Endothelial cell of umbilical vein (primary cell): ENCODE measurements at regions not wholly inside any gene's neighbourhood (a gene's known extent, or its start where the extent isn't known, plus 50 kb on each side); places are given as distances from the start of the nearest gene placed in this dataset.

Experiments used
- BruUV-seq: library from RNA; stranded (reverse); fragments of 400-500 nt; replicated peaks from 2 replicates; lab custom pipeline; 2021; lab: Mats Ljungman, UMichigan
- CTCF ChIA-PET: fragments of 300-600, 350-600 bp; sonication (Branson Sonifier 250); formaldehyde crosslinking; loops from one replicate; lab custom pipeline; 2021; ENCODE audit warnings: antibody characterized with exemption, inconsistent platforms; lab: Charles Lee
- POLR2A ChIA-PET: fragments of 300-600, 350-600 bp; sonication (Branson Sonifier 250); formaldehyde crosslinking; loops from one replicate; lab custom pipeline; 2021; ENCODE audit warnings: antibody characterized with exemption, inconsistent platforms; lab: Charles Lee
- DNase-seq: peaks from one replicate; pipeline ENCODE4 v3.0.0-alpha.2; 2011; ENCODE audit warnings: low read depth, low spot score
- FAIRE-seq: peaks from 2 replicates; lab custom pipeline; 2011; peaks lifted over from hg19 to GRCh38; lab: Jason Lieb, UNC
- H2AFZ ChIP-seq: 2 replicates; pipeline ENCODE4 v1.6.0; 2012; ENCODE audit warnings: low read depth, low read length, control low read depth, inconsistent platforms
- H3K27ac ChIP-seq: 2 replicates; pipeline ENCODE4 v1.5.1; 2011; ENCODE audit warnings: low read depth, mild to moderate bottlenecking, control low read depth, low read length, moderate library complexity; ENCODE audit not compliant: insufficient read depth
- H3K27me3 ChIP-seq, 2 experiments: 2 replicates each; pipeline versions ENCODE4 v1.6.0 to v1.6.1; 2011; ENCODE audit warnings: low read length in 2 of 2, mixed read lengths in 1 of 2; ENCODE audit not compliant: control insufficient read depth in 2 of 2, insufficient read depth in 2 of 2
- H3K36me3 ChIP-seq, 2 experiments: 2 replicates in 1 of 2; 3 replicates in 1 of 2; pipeline ENCODE4 v1.5.1; 2011; ENCODE audit warnings: low read length in 2 of 2, mild to moderate bottlenecking in 1 of 2, moderate library complexity in 1 of 2; ENCODE audit not compliant: control insufficient read depth in 2 of 2, insufficient read depth in 2 of 2; ENCODE audit errors: extremely low read depth in 1 of 2
- H3K4me1 ChIP-seq: 3 replicates; pipeline ENCODE4 v1.5.1; 2011; ENCODE audit warnings: mild to moderate bottlenecking, low read length; ENCODE audit not compliant: control insufficient read depth, insufficient read depth; ENCODE audit errors: extremely low read depth
- H3K4me2 ChIP-seq: 2 replicates; pipeline ENCODE4 v1.6.1; 2011; ENCODE audit warnings: low read length, control low read depth, mixed read lengths; ENCODE audit not compliant: insufficient read depth
- H3K4me3 ChIP-seq, 3 experiments: fragments of 200-600 bp in 1 of 3; sonication (generic), shearing (Covaris generic) in 1 of 3; replicated peaks in 1 of 3; 2 replicates each; pipeline ENCODE4 v1.5.1; 2011 to 2016; ENCODE audit warnings: control low read depth in 3 of 3, low read length in 3 of 3, mild to moderate bottlenecking in 2 of 3, inconsistent platforms in 1 of 3, low read depth in 1 of 3, moderate library complexity in 1 of 3; ENCODE audit not compliant: insufficient read depth in 1 of 3
- H3K79me2 ChIP-seq: 2 replicates; pipeline ENCODE4 v1.6.0; 2012; ENCODE audit warnings: low read length, inconsistent platforms; ENCODE audit not compliant: control insufficient read depth, insufficient read depth
- H3K9ac ChIP-seq: replicated peaks from 2 replicates; pipeline ENCODE3; 2011; ENCODE audit warnings: low read length, control low read depth; ENCODE audit not compliant: insufficient read depth; ENCODE audit errors: extremely low read depth
- H3K9me1 ChIP-seq: replicated peaks from 3 replicates; pipeline ENCODE4 v1.6.0; 2011; ENCODE audit warnings: mild to moderate bottlenecking, low read length; ENCODE audit not compliant: control insufficient read depth, insufficient read depth; ENCODE audit errors: extremely low read depth
- H3K9me3 ChIP-seq: replicated peaks from 2 replicates; pipeline ENCODE4 v1.5.1; 2012; ENCODE audit warnings: low read length, inconsistent platforms; ENCODE audit not compliant: control insufficient read depth, insufficient read depth
- H4K20me1 ChIP-seq: replicated peaks from 2 replicates; pipeline ENCODE3; 2011; ENCODE audit warnings: mild to moderate bottlenecking, low read length; ENCODE audit not compliant: control insufficient read depth, insufficient read depth; ENCODE audit errors: extremely low read depth
- CTCF ChIP-seq, 2 donors: IDR thresholded peaks; 1 replicate in 1 of 2; 2 replicates in 1 of 2; pipeline ENCODE4 v1.5.1; 2011; ENCODE audit warnings: low read length in 2 of 2, mild to moderate bottlenecking in 2 of 2, moderate library complexity in 2 of 2, control low read depth in 1 of 2, inconsistent platforms in 1 of 2, low read depth in 1 of 2; ENCODE audit not compliant: insufficient read depth in 1 of 2; ENCODE audit errors: extremely low read depth in 1 of 2
- EZH2 ChIP-seq: IDR thresholded peaks from 2 replicates; pipeline ENCODE4 v1.6.1; 2012; ENCODE audit warnings: borderline replicate concordance, low read depth, mild to moderate bottlenecking, moderate library complexity, low read length, inconsistent platforms; ENCODE audit not compliant: severe bottlenecking
- FOS ChIP-seq: IDR thresholded peaks from 2 replicates; pipeline ENCODE4 v1.6.1; 2011; ENCODE audit warnings: mild to moderate bottlenecking, low read length, moderate library complexity, borderline replicate concordance; ENCODE audit not compliant: insufficient read depth
- GATA2 ChIP-seq: IDR thresholded peaks from 2 replicates; pipeline ENCODE4 v1.7.0; 2011; ENCODE audit warnings: low read depth, mild to moderate bottlenecking, moderate library complexity, mixed read lengths, low read length; ENCODE audit not compliant: insufficient read length, insufficient read depth
- JUN ChIP-seq: IDR thresholded peaks from 2 replicates; pipeline ENCODE4 v1.6.1; 2011; ENCODE audit warnings: borderline replicate concordance, low read depth; ENCODE audit not compliant: insufficient read length, insufficient read depth
- MAX ChIP-seq: IDR thresholded peaks from 2 replicates; pipeline ENCODE4 v1.6.1; 2011; ENCODE audit not compliant: insufficient read depth, insufficient read length
- MYC ChIP-seq: IDR thresholded peaks from one replicate; pipeline ENCODE4 v1.6.1; 2011; ENCODE audit warnings: mild to moderate bottlenecking, low read depth, low read length
- POLR2A ChIP-seq: IDR thresholded peaks from 2 replicates; pipeline ENCODE4 v1.6.1; 2012; ENCODE audit warnings: low read depth, mild to moderate bottlenecking, control low read depth, low read length
- POLR2AphosphoS5 ChIP-seq: IDR thresholded peaks from 2 replicates; pipeline ENCODE4 v1.6.1; 2012; ENCODE audit warnings: low read depth, mild to moderate bottlenecking, control low read depth, low read length, moderate library complexity; ENCODE audit not compliant: insufficient read depth
- dilution Hi-C: fragments of 300-500 bp; cut with MboI; formaldehyde crosslinking; loops from one replicate; pipeline ENCODE4 v1.15.0; 2019; ENCODE audit warnings: low sequenced_read_pairs; ENCODE audit not compliant: extremely low pct_ligation_motif_present
- intact Hi-C: fragments of 100-400 bp; cut with micrococcal nuclease; formaldehyde crosslinking; loops from one replicate; pipeline ENCODE4 v1.10.0; 2022

- Histone ChIP-seq H3K4me3 (no peak overlapping the region), H3K4me1 (no peaks in the 10 kb centered on the region), H3K9me1 (no peaks in the 10 kb centered on the region), H3K4me2 (no peak overlapping the region), H3K79me2 (no peaks in the 10 kb centered on the region), H3K27ac (no peak overlapping the region), H2AFZ (no peak overlapping the region), H3K9me3 (no peaks in the 10 kb centered on the region), H3K9ac (no peak overlapping the region), H4K20me1 (no peaks in the 10 kb centered on the region), H3K36me3 (no peaks in the 10 kb centered on the region), H3K27me3 (no peaks in the 10 kb centered on the region)
- FAIRE-seq, result no peak
- no peak for TF ChIP-seq MAX
- no peak for TF ChIP-seq MYC
- TF ChIP-seq CTCF (IDR thresholded peaks at IDR 0.05; ENCODE audit: extremely low read depth in 1 of 2, insufficient read depth in 1 of 2, low read depth in 1 of 2, low read length in 2 of 2), result no peak
- no peak for TF ChIP-seq JUN
- no peak for TF ChIP-seq EZH2
- TF ChIP-seq FOS, result no peak
- no peak for TF ChIP-seq POLR2A
- no peak for TF ChIP-seq GATA2
- TF ChIP-seq POLR2AphosphoS5, result no peak
- dilution Hi-C loops, result no loop called here
- POLR2A ChIA-PET, result no interaction called here
- intact Hi-C loops, result no loop called here
- DNase-seq, result no peak
- BruUV-seq, result no TSS peak
- CTCF ChIA-PET, result no interaction called here
These were observed 938.4 kb upstream of the SEMA6D start for GRCh38 chr15:46778876-46779275.
